ENCODE measurements at regions not wholly inside any gene's neighbourhood (a gene's known extent, or its start where the extent isn't known, plus 50 kb on each side); places are given as distances from the start of the nearest gene placed in this dataset.

- Histone ChIP-seq H2AFZ (ENCODE audit: low read length) (no peak overlapping the region), H2BK120ac (ENCODE audit: low read depth, low read length, poor library complexity, severe bottlenecking) (no peak overlapping the region), H2BK12ac (ENCODE audit: insufficient read length, low read depth, low read length) (no peak overlapping the region), H4K8ac (replicated peaks; ENCODE audit: insufficient read length, low read depth, low read length) (no peak overlapping the region), H3K4ac (ENCODE audit: low read depth, low read length) (no peak overlapping the region), H3K9me3 (ENCODE audit: control insufficient read depth, low read depth, low read length) (no peaks in the 10 kb centered on the region), H3K4me1 (ENCODE audit: insufficient read depth, low read length) (no peaks in the 10 kb centered on the region), H3K23me2 (ENCODE audit: insufficient read length, low read depth, low read length, poor library complexity, severe bottlenecking) (no peaks in the 10 kb centered on the region), H4K5ac (ENCODE audit: insufficient read length, low read depth, low read length) (no peak overlapping the region), H2BK20ac (ENCODE audit: low read depth, low read length, poor library complexity, severe bottlenecking) (no peak overlapping the region), H3K18ac (ENCODE audit: insufficient read length, low read depth, low read length) (no peak overlapping the region), H3K27me3 (ENCODE audit: insufficient read depth, low read length) (no peaks in the 10 kb centered on the region), H2BK15ac (ENCODE audit: low read depth, low read length) (no peak overlapping the region), H3K14ac (ENCODE audit: insufficient read depth, low read length) (no peak overlapping the region), H3K56ac (ENCODE audit: insufficient read length, low read depth, low read length) (no peak overlapping the region), H2AK5ac (ENCODE audit: insufficient read length, low read length) (no peak overlapping the region), H3K4me2 (ENCODE audit: insufficient read depth, insufficient read length, low read length) (no peak overlapping the region), H3K79me1 (ENCODE audit: insufficient read depth, low read depth, low read length, poor library complexity, severe bottlenecking) (no peaks in the 10 kb centered on the region), H3K23ac (ENCODE audit: insufficient read length, low read depth, low read length) (no peak overlapping the region), H4K91ac (ENCODE audit: insufficient read length, low read depth, low read length) (no peak overlapping the region), H2BK5ac (ENCODE audit: insufficient read length, low read length) (no peak overlapping the region), H3K79me2 (ENCODE audit: insufficient read depth, low read length) (no peaks in the 10 kb centered on the region), H3K9ac (ENCODE audit: extremely low read depth, insufficient read length, low read length) (no peak overlapping the region), H3K27ac (ENCODE audit: insufficient read length, low read depth, low read length) (no peak overlapping the region), H3T11ph (ENCODE audit: low read length) (no peak overlapping the region), H4K20me1 (ENCODE audit: control insufficient read depth, insufficient read depth, insufficient read length) (no peaks in the 10 kb centered on the region)
- H3K4me1 Mint-ChIP-seq = no peaks in the 10 kb centered on the region
- no peak overlapping the region for H3K27ac Mint-ChIP-seq
- no peak for TF ChIP-seq CTCF (conservative IDR thresholded peaks at IDR 0.05)
- H3K27me3 Mint-ChIP-seq (ENCODE audit: low read depth) = no peaks in the 10 kb centered on the region; the same call in none of the 2 replicates
- no peaks in the 10 kb centered on the region; a peak in 1 of 7 replicates for H3K36me3 Mint-ChIP-seq (ENCODE audit: insufficient read depth in 1 of 3, low read depth in 3 of 3)
- H3K9me3 Mint-ChIP-seq = no peaks in the 10 kb centered on the region
- DNase-seq = no peak
- 100% methylated on average over 1 of the region's 2 CpGs for WGBS (ENCODE audit: extremely low coverage, insufficient read length, low lambda C conversion rate)
- H3K4me3 Mint-ChIP-seq = no peak overlapping the region
Observed at GRCh38 chr10:2906974-2907373, 160.4 kb upstream of the PFKP start.
